IMR-90 (cell line): ENCODE measurements at regions not wholly inside any gene's neighbourhood (a gene's known extent, or its start where the extent isn't known, plus 50 kb on each side); places are given as distances from the start of the nearest gene placed in this dataset.

Experiments used
- ATAC-seq: fragments of 200-7000 bp; cut with Tn5 transposase; 2 replicates; pipeline ENCODE4 v1.9.1; 2020; ENCODE audit warnings: low read depth, mild to moderate bottlenecking, moderate library complexity
- BruUV-seq: library from RNA; stranded (reverse); fragments of 400-500 nt; replicated peaks from 2 replicates; lab custom pipeline; 2021; lab: Mats Ljungman, UMichigan
- CTCF ChIA-PET: fragments of 300-600 bp; formaldehyde crosslinking; extraction: SDS; loops from one replicate; lab custom pipeline; 2021; ENCODE audit warnings: antibody characterized with exemption; lab: Yijun Ruan, JAX
- POLR2A ChIA-PET: fragments of 300-600 bp; sonication (Branson Sonifier 250); formaldehyde crosslinking; loops from one replicate; lab custom pipeline; 2022; ENCODE audit warnings: antibody characterized with exemption; ENCODE audit not compliant: unreplicated experiment; lab: Charles Lee
- DNase-seq: peaks from one replicate; pipeline ENCODE4 v3.0.0; 2013
- H2AFZ ChIP-seq: replicated peaks from 2 replicates; pipeline ENCODE3; 2013; ENCODE audit warnings: low read length, mild to moderate bottlenecking; ENCODE audit not compliant: poor library complexity
- H2AK5ac ChIP-seq: 2 replicates; pipeline ENCODE4 v1.6.1; 2013; ENCODE audit warnings: low read depth, low read length, inconsistent platforms
- H2AK9ac ChIP-seq: replicated peaks from 2 replicates; pipeline ENCODE3; 2013; ENCODE audit warnings: mild to moderate bottlenecking, low read depth, low read length, moderate library complexity; ENCODE audit not compliant: poor library complexity
- H2BK120ac ChIP-seq: 2 replicates; pipeline ENCODE4 v1.6.1; 2013; ENCODE audit warnings: low read depth, low read length, inconsistent platforms
- H2BK15ac ChIP-seq: 3 replicates; pipeline ENCODE4 v1.6.1; 2013; ENCODE audit warnings: low read depth, low read length, inconsistent platforms
- H2BK20ac ChIP-seq: 2 replicates; pipeline ENCODE4 v1.6.1; 2013; ENCODE audit warnings: low read depth, mild to moderate bottlenecking, inconsistent platforms, low read length, moderate library complexity
- H2BK5ac ChIP-seq: 2 replicates; pipeline ENCODE4 v1.6.1; 2013; ENCODE audit warnings: mild to moderate bottlenecking, low read depth, low read length, inconsistent platforms; ENCODE audit not compliant: poor library complexity, severe bottlenecking
- H3K14ac ChIP-seq: replicated peaks from 2 replicates; pipeline ENCODE4 v1.6.1; 2013; ENCODE audit warnings: low read depth, low read length, inconsistent platforms
- H3K18ac ChIP-seq: 2 replicates; pipeline ENCODE4 v1.6.1; 2013; ENCODE audit warnings: low read depth, low read length, control low read depth
- H3K23ac ChIP-seq: 2 replicates; pipeline ENCODE4 v1.6.1; 2013; ENCODE audit warnings: low read depth, low read length, inconsistent platforms
- H3K27ac ChIP-seq: 2 replicates; pipeline ENCODE4 v1.5.1; 2013; ENCODE audit warnings: mild to moderate bottlenecking, control low read depth, low read length; ENCODE audit not compliant: insufficient read depth
- H3K27me3 ChIP-seq: 2 replicates; pipeline ENCODE4 v1.6.1; 2013; ENCODE audit warnings: low read length; ENCODE audit not compliant: control insufficient read depth, insufficient read depth
- H3K36me3 ChIP-seq: 2 replicates; pipeline ENCODE4 v1.6.1; 2013; ENCODE audit warnings: low read length, mixed read lengths; ENCODE audit not compliant: control insufficient read depth, insufficient read depth
- H3K4ac ChIP-seq: 2 replicates; pipeline ENCODE4 v1.6.1; 2013; ENCODE audit warnings: low read depth, low read length, inconsistent platforms
- H3K4me1 ChIP-seq: 2 replicates; pipeline ENCODE4 v1.6.1; 2013; ENCODE audit warnings: low read length, mixed read lengths; ENCODE audit not compliant: control insufficient read depth, insufficient read depth
- H3K4me2 ChIP-seq: 2 replicates; pipeline ENCODE4 v1.6.1; 2013; ENCODE audit warnings: low read depth, mild to moderate bottlenecking, control low read depth, low read length, moderate library complexity
- H3K4me3 ChIP-seq: 2 replicates; pipeline ENCODE4 v1.5.1; 2013; ENCODE audit warnings: low read depth, mild to moderate bottlenecking, control low read depth, low read length, moderate library complexity; ENCODE audit not compliant: insufficient read depth
- H3K56ac ChIP-seq: 2 replicates; pipeline ENCODE4 v1.6.1; 2013; ENCODE audit warnings: low read length, inconsistent platforms; ENCODE audit not compliant: insufficient read depth; ENCODE audit errors: extremely low read depth
- H3K79me1 ChIP-seq, 2 experiments: 2 replicates each; pipeline ENCODE4 v1.6.1; 2013; ENCODE audit warnings: low read length in 2 of 2, inconsistent platforms in 1 of 2, low read depth in 1 of 2
- H3K9ac ChIP-seq: 2 replicates; pipeline ENCODE4 v1.6.1; 2013; ENCODE audit warnings: low read depth, low read length, control low read depth
- H3K9me1 ChIP-seq: 2 replicates; pipeline ENCODE4 v1.6.1; 2013; ENCODE audit warnings: low read length, inconsistent platforms; ENCODE audit not compliant: insufficient read depth
- H3K9me3 ChIP-seq: 2 replicates; pipeline ENCODE4 v1.6.1; 2013; ENCODE audit warnings: low read length; ENCODE audit not compliant: control insufficient read depth, insufficient read depth
- H4K20me1 ChIP-seq: 2 replicates; pipeline ENCODE4 v1.6.1; 2013; ENCODE audit warnings: low read length, inconsistent platforms; ENCODE audit not compliant: insufficient read depth
- H4K5ac ChIP-seq: 2 replicates; pipeline ENCODE4 v1.6.1; 2013; ENCODE audit warnings: mild to moderate bottlenecking, low read depth, low read length, control low read depth
- H4K8ac ChIP-seq, 2 experiments: 2 replicates each; pipeline ENCODE4 v1.6.1; 2013; ENCODE audit warnings: low read depth in 2 of 2, low read length in 2 of 2, control low read depth in 1 of 2, inconsistent platforms in 1 of 2
- H4K91ac ChIP-seq: 2 replicates; pipeline ENCODE4 v1.6.1; 2013; ENCODE audit warnings: low read depth, low read length, inconsistent platforms; ENCODE audit not compliant: insufficient read depth
- BHLHE40 ChIP-seq: fragments of 150-350 bp; IDR thresholded peaks from 2 replicates; pipeline ENCODE4 v1.6.1; 2016; ENCODE audit warnings: mild to moderate bottlenecking, low read depth, low read length
- CEBPB ChIP-seq: IDR thresholded peaks from 2 replicates; pipeline ENCODE4 v1.6.1; 2012; ENCODE audit warnings: low read depth, low read length, improper control_type of control experiment
- CHD1 ChIP-seq: IDR thresholded peaks from 2 replicates; pipeline ENCODE4 v1.6.1; 2012; ENCODE audit warnings: low read depth, low read length, improper control_type of control experiment
- CTCF ChIP-seq: conservative IDR thresholded peaks from 2 replicates; pipeline ENCODE4 v1.5.1; 2012; ENCODE audit warnings: mild to moderate bottlenecking, low read depth, low read length, improper control_type of control experiment
- FOS ChIP-seq: fragments of 150-350 bp; IDR thresholded peaks from 2 replicates; pipeline ENCODE4 v1.6.1; 2016; ENCODE audit warnings: low read depth, low read length
- MAFK ChIP-seq: IDR thresholded peaks from 2 replicates; pipeline ENCODE4 v1.6.1; 2012; ENCODE audit warnings: low read depth, low read length, improper control_type of control experiment
- MAZ ChIP-seq: IDR thresholded peaks from 2 replicates; pipeline ENCODE4 v1.6.1; 2012; ENCODE audit warnings: low read depth, mild to moderate bottlenecking, low read length, improper control_type of control experiment, moderate library complexity, borderline replicate concordance
- MXI1 ChIP-seq: IDR thresholded peaks from 2 replicates; pipeline ENCODE4 v1.6.1; 2012; ENCODE audit warnings: low read depth, mild to moderate bottlenecking, low read length, moderate library complexity, borderline replicate concordance
- NFE2L2 ChIP-seq: fragments of 150-350 bp; IDR thresholded peaks from 2 replicates; pipeline ENCODE4 v1.6.1; 2016; ENCODE audit warnings: low read depth, mild to moderate bottlenecking, low read length
- POLR2A ChIP-seq: IDR thresholded peaks from 2 replicates; pipeline ENCODE4 v1.6.1; 2012; ENCODE audit warnings: mild to moderate bottlenecking, low read depth, low read length
- RAD21 ChIP-seq: IDR thresholded peaks from 2 replicates; pipeline ENCODE4 v1.6.1; 2012; ENCODE audit warnings: low read length, improper control_type of control experiment
- RCOR1 ChIP-seq: IDR thresholded peaks from 2 replicates; pipeline ENCODE4 v1.6.1; 2012; ENCODE audit warnings: mild to moderate bottlenecking, low read length, improper control_type of control experiment; ENCODE audit not compliant: insufficient replicate concordance
- RFX5 ChIP-seq: IDR thresholded peaks from 2 replicates; pipeline ENCODE4 v1.8.0; 2012; ENCODE audit warnings: low read depth, mild to moderate bottlenecking, low read length, moderate library complexity
- SMC3 ChIP-seq: fragments of 150-350 bp; IDR thresholded peaks from 2 replicates; pipeline ENCODE4 v1.6.1; 2016; ENCODE audit warnings: low read depth, mild to moderate bottlenecking, antibody characterized with exemption, low read length, moderate library complexity
- USF2 ChIP-seq: fragments of 150-350 bp; IDR thresholded peaks from 2 replicates; pipeline ENCODE4 v1.6.1; 2017; ENCODE audit warnings: mild to moderate bottlenecking, antibody characterized with exemption, low read length, low read depth
- dilution Hi-C: fragments of 300-500 bp; cut with HindIII; formaldehyde crosslinking; loops from one replicate; pipeline ENCODE4 v1.14.3; 2018; ENCODE audit warnings: low sequenced_read_pairs; ENCODE audit not compliant: unreplicated experiment
- in situ Hi-C: fragments of 300-500 bp; cut with MboI; formaldehyde crosslinking; loops from 3 replicates; pipeline ENCODE4 v1.14.3; 2019; ENCODE audit warnings: low sequenced_read_pairs, inconsistent platforms, mixed read lengths
- intact Hi-C: fragments of 100-400 bp; cut with micrococcal nuclease; formaldehyde crosslinking; loops from 2 replicates; pipeline ENCODE4 v1.10.0; 2022
- TF ChIP-seq, protein P1 (sequence below): fragments of 150-350 bp; IDR thresholded peaks from 2 replicates; pipeline ENCODE4 v1.6.1; 2016; ENCODE audit warnings: low read depth, mild to moderate bottlenecking, low read length, moderate library complexity, borderline replicate concordance

GRCh38 chr12:61487728-61488127 lies 772.5 kb upstream of the USP15 start:
- H3K9me1 ChIP-seq, result no peaks in the 10 kb centered on the region
- no peaks in the 10 kb centered on the region for H3K79me1 ChIP-seq
- H2BK5ac ChIP-seq, result no peak overlapping the region
- CTCF ChIA-PET, result no interaction called here
- no peak overlapping the region for H3K56ac ChIP-seq
- H4K20me1 ChIP-seq, result no peaks in the 10 kb centered on the region
- no peak overlapping the region for H2BK20ac ChIP-seq
- H3K9me3 ChIP-seq, result peaks cover 2% of the 10 kb centered on the region
- no peaks in the 10 kb centered on the region for H3K27me3 ChIP-seq
- no peak for TF ChIP-seq MXI1
- TF ChIP-seq, protein P1, sequence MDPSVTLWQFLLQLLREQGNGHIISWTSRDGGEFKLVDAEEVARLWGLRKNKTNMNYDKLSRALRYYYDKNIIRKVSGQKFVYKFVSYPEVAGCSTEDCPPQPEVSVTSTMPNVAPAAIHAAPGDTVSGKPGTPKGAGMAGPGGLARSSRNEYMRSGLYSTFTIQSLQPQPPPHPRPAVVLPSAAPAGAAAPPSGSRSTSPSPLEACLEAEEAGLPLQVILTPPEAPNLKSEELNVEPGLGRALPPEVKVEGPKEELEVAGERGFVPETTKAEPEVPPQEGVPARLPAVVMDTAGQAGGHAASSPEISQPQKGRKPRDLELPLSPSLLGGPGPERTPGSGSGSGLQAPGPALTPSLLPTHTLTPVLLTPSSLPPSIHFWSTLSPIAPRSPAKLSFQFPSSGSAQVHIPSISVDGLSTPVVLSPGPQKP, result no peak
- no peak for TF ChIP-seq MAZ
- TF ChIP-seq FOS, result no peak
- TF ChIP-seq USF2, result no peak
- TF ChIP-seq NFE2L2, result no peak
- TF ChIP-seq RFX5, result no peak
- no peak for TF ChIP-seq BHLHE40
- TF ChIP-seq RCOR1, result no peak
- TF ChIP-seq POLR2A, result no peak
- no peak for TF ChIP-seq CHD1
- TF ChIP-seq RAD21, result no peak
- no peak for TF ChIP-seq CTCF
- no peak for TF ChIP-seq SMC3
- no peak for TF ChIP-seq CEBPB
- no peak for TF ChIP-seq MAFK
- H3K27ac ChIP-seq, result no peak overlapping the region
- no peak overlapping the region for H3K23ac ChIP-seq
- BruUV-seq, result no TSS peak
- H3K14ac ChIP-seq, result no peak overlapping the region
- intact Hi-C loops (no loop called here), dilution Hi-C loops (no loop called here), in situ Hi-C loops (no loop called here)
- no peak overlapping the region for H4K8ac ChIP-seq
- H3K4ac ChIP-seq, result no peak overlapping the region
- POLR2A ChIA-PET, result no interaction called here
- H2AK9ac ChIP-seq, result no peak overlapping the region
- H3K4me1 ChIP-seq, result no peaks in the 10 kb centered on the region
- H2AK5ac ChIP-seq, result no peak overlapping the region
- DNase-seq (no peak), ATAC-seq (no peak)
- H2AFZ ChIP-seq, result no peak overlapping the region
- no peaks in the 10 kb centered on the region for H3K36me3 ChIP-seq
- H4K5ac ChIP-seq, result no peak overlapping the region
- H3K4me2 ChIP-seq, result no peak overlapping the region
- no peak overlapping the region for H2BK120ac ChIP-seq
- H3K9ac ChIP-seq, result no peak overlapping the region
- no peak overlapping the region for H3K4me3 ChIP-seq
- no peak overlapping the region for H2BK15ac ChIP-seq
- no peak overlapping the region for H3K18ac ChIP-seq
- no peak overlapping the region for H4K91ac ChIP-seq
